ENCODE measurements at regions not wholly inside any gene's neighbourhood (a gene's known extent, or its start where the extent isn't known, plus 50 kb on each side); places are given as distances from the start of the nearest gene placed in this dataset.

DNA sequence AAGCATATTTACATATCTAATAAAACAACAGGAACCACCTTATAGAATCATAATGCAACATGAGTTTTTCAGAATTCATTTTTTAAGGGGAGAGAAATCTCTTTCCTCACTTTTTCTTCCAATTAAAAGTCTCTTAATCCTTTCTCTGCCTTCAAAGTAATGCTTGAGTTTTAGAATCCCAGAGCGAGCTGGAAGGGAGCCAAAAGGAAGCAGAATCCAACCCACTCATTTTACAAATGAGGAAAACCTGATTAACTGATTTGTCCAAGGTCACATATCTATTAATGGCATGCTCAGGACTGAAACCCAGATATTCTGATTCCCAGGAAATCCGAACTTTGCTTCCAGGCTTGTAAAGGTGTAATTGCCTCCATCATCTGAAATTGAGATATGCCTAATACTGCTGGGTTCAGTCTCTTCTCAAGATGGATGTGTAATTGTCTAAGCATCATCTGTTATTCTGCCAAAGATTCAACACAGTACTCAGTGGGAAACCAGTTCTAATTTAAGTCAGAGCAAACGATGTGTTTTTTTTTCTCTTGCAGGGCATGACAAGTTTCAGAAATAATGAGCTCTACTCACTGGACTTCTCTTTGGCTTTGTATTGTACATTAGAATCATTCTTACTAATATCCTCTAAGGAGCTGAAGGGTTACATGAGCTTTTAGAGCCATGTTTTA is 481.4 kb upstream of the CFAP20DC start:
- TF ChIP-seq POLR2A (IDR thresholded peaks at IDR 0.05) (no peak), POLR2AphosphoS5 (IDR thresholded peaks at IDR 0.05) (no peak), EP300 (IDR thresholded peaks at IDR 0.05) (no peak)
- TF ChIP-seq, protein P1, sequence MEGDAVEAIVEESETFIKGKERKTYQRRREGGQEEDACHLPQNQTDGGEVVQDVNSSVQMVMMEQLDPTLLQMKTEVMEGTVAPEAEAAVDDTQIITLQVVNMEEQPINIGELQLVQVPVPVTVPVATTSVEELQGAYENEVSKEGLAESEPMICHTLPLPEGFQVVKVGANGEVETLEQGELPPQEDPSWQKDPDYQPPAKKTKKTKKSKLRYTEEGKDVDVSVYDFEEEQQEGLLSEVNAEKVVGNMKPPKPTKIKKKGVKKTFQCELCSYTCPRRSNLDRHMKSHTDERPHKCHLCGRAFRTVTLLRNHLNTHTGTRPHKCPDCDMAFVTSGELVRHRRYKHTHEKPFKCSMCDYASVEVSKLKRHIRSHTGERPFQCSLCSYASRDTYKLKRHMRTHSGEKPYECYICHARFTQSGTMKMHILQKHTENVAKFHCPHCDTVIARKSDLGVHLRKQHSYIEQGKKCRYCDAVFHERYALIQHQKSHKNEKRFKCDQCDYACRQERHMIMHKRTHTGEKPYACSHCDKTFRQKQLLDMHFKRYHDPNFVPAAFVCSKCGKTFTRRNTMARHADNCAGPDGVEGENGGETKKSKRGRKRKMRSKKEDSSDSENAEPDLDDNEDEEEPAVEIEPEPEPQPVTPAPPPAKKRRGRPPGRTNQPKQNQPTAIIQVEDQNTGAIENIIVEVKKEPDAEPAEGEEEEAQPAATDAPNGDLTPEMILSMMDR (IDR thresholded peaks at IDR 0.05) = no peak

All from sigmoid colon (tissue), 4 donors.